SK-N-SH treated with all-trans-retinoic acid at 6 μM for 48 hours (cell line): ENCODE measurements at regions not wholly inside any gene's neighbourhood (a gene's known extent, or its start where the extent isn't known, plus 50 kb on each side); places are given as distances from the start of the nearest gene placed in this dataset.

ENCODE experiments used
- BACH2 ChIP-seq: fragments of 250-450 bp; sonication (Bioruptor Pico); IDR thresholded peaks from 2 replicates; pipeline ENCODE4 v1.9.0; 2021; ENCODE audit warnings: mild to moderate bottlenecking, borderline replicate concordance
- PPARA ChIP-seq: fragments of 250-450 bp; sonication (Bioruptor Pico); IDR thresholded peaks from 2 replicates; pipeline ENCODE4 v1.5.0; 2020; ENCODE audit warnings: mild to moderate bottlenecking, borderline replicate concordance
- TF ChIP-seq, protein P1 (sequence below): fragments of 250-450 bp; sonication (Bioruptor Pico); IDR thresholded peaks from 2 replicates; pipeline ENCODE4 v1.8.0; 2020; ENCODE audit warnings: mild to moderate bottlenecking, moderate library complexity, borderline replicate concordance
- TF ChIP-seq, protein P2 (sequence below): fragments of 250-450 bp; sonication (Bioruptor Pico); IDR thresholded peaks from 2 replicates; pipeline ENCODE4 v1.5.1; 2020; ENCODE audit warnings: low read depth, mild to moderate bottlenecking, moderate library complexity

- no peak for TF ChIP-seq BACH2 (CRISPR knock-in tag)
- no peak for TF ChIP-seq PPARA
- TF ChIP-seq, protein P1, sequence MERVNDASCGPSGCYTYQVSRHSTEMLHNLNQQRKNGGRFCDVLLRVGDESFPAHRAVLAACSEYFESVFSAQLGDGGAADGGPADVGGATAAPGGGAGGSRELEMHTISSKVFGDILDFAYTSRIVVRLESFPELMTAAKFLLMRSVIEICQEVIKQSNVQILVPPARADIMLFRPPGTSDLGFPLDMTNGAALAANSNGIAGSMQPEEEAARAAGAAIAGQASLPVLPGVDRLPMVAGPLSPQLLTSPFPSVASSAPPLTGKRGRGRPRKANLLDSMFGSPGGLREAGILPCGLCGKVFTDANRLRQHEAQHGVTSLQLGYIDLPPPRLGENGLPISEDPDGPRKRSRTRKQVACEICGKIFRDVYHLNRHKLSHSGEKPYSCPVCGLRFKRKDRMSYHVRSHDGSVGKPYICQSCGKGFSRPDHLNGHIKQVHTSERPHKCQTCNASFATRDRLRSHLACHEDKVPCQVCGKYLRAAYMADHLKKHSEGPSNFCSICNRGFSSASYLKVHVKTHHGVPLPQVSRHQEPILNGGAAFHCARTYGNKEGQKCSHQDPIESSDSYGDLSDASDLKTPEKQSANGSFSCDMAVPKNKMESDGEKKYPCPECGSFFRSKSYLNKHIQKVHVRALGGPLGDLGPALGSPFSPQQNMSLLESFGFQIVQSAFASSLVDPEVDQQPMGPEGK (CRISPR knock-in tag), result no peak
- TF ChIP-seq, protein P2, sequence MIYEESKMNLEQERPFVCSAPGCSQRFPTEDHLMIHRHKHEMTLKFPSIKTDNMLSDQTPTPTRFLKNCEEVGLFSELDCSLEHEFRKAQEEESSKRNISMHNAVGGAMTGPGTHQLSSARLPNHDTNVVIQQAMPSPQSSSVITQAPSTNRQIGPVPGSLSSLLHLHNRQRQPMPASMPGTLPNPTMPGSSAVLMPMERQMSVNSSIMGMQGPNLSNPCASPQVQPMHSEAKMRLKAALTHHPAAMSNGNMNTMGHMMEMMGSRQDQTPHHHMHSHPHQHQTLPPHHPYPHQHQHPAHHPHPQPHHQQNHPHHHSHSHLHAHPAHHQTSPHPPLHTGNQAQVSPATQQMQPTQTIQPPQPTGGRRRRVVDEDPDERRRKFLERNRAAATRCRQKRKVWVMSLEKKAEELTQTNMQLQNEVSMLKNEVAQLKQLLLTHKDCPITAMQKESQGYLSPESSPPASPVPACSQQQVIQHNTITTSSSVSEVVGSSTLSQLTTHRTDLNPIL, result no peak
Observed at GRCh38 chr6:19100752-19101151, 713.6 kb downstream of the RNF144B start.
